PC-9 (cell line): ENCODE measurements at regions not wholly inside any gene's neighbourhood (a gene's known extent, or its start where the extent isn't known, plus 50 kb on each side); places are given as distances from the start of the nearest gene placed in this dataset.

Experiments
- BruUV-seq: library from RNA; stranded (reverse); fragments of 400-500 nt; replicated peaks from 2 replicates; lab custom pipeline; 2021; lab: Mats Ljungman, UMichigan
- CTCF ChIA-PET: fragments of 300-600 bp; sonication (Branson Sonifier 250); formaldehyde crosslinking; loops from one replicate; lab custom pipeline; 2022; ENCODE audit warnings: antibody characterized with exemption; lab: Charles Lee
- POLR2A ChIA-PET: fragments of 300-600 bp; sonication (Branson Sonifier 250); formaldehyde crosslinking; loops from one replicate; lab custom pipeline; 2022; ENCODE audit warnings: antibody characterized with exemption; ENCODE audit not compliant: unreplicated experiment; lab: Charles Lee
- DNase-seq, 2 experiments: peaks; one replicate each; pipeline versions ENCODE4 v3.0.0 to v3.0.0-alpha.2; 2015 to 2022; ENCODE audit warnings: mixed read lengths in 1 of 2
- H2AFZ ChIP-seq: fragments of 200-600 bp; sonication (generic); 2 replicates; pipeline ENCODE4 v1.8.1; 2017; ENCODE audit warnings: antibody characterized with exemption
- H3F3A ChIP-seq: fragments of 200-600 bp; sonication (generic); 2 replicates; pipeline ENCODE4 v1.8.1; 2017; ENCODE audit warnings: antibody characterized with exemption, mild to moderate bottlenecking, low read depth; ENCODE audit not compliant: insufficient read depth
- H3K27ac ChIP-seq: fragments of 200-600 bp; sonication (generic); 2 replicates; pipeline ENCODE4 v1.6.1; 2016; ENCODE audit warnings: mixed run types
- H3K27me3 ChIP-seq: fragments of 200-600 bp; sonication (generic); 2 replicates; pipeline ENCODE4 v1.6.1; 2016; ENCODE audit warnings: low read depth, mixed run types; ENCODE audit not compliant: insufficient read depth
- H3K36me3 ChIP-seq: fragments of 200-600 bp; sonication (generic); 2 replicates; pipeline ENCODE4 v1.6.1; 2016; ENCODE audit warnings: low read depth, mixed run types
- H3K4me1 ChIP-seq: fragments of 200-600 bp; sonication (generic); replicated peaks from 2 replicates; pipeline ENCODE4 v1.6.1; 2016; ENCODE audit warnings: mixed run types; ENCODE audit not compliant: insufficient read depth
- H3K4me2 ChIP-seq: fragments of 200-600 bp; sonication (generic); 2 replicates; pipeline ENCODE4 v1.6.1; 2017; ENCODE audit warnings: mixed run types
- H3K4me3 ChIP-seq: fragments of 200-600 bp; sonication (generic); 2 replicates; pipeline ENCODE4 v1.6.1; 2016; ENCODE audit warnings: mixed run types
- H3K79me2 ChIP-seq: fragments of 200-600 bp; sonication (generic); 2 replicates; pipeline ENCODE4 v1.6.1; 2017; ENCODE audit warnings: low read depth, mixed run types
- H3K9me2 ChIP-seq: fragments of 200-600 bp; sonication (generic); 2 replicates; pipeline ENCODE4 v1.8.1; 2017; ENCODE audit warnings: mild to moderate bottlenecking; ENCODE audit not compliant: insufficient read depth
- H3K9me3 ChIP-seq: fragments of 200-600 bp; sonication (generic); 2 replicates; pipeline ENCODE4 v1.8.1; 2016; ENCODE audit warnings: low read depth; ENCODE audit not compliant: insufficient read depth
- H4K20me1 ChIP-seq: fragments of 200-600 bp; sonication (generic); 2 replicates; pipeline ENCODE4 v1.8.1; 2017; ENCODE audit not compliant: insufficient read depth
- CTCF ChIP-seq: fragments of 200-600 bp; sonication (generic); conservative IDR thresholded peaks from 2 replicates; pipeline ENCODE4 v1.6.1; 2017; ENCODE audit warnings: mixed run types, antibody characterized with exemption, mild to moderate bottlenecking, moderate library complexity
- EZH2 ChIP-seq: fragments of 200-600 bp; sonication (generic); IDR thresholded peaks from 2 replicates; pipeline ENCODE4 v1.8.0; 2017; ENCODE audit warnings: antibody characterized with exemption, low read depth
- intact Hi-C: fragments of 100-400 bp; cut with micrococcal nuclease; formaldehyde crosslinking; loops from one replicate; pipeline ENCODE4 v1.10.0; 2022; ENCODE audit not compliant: unreplicated experiment

- TF ChIP-seq CTCF (no peak), EZH2 (no peak)
- ChIA-PET POLR2A (no interaction called here), CTCF (no interaction called here)
- no peaks in the 10 kb centered on the region for H3K9me3 ChIP-seq
- intact Hi-C loops, result no loop called here
- H3K4me2 ChIP-seq, result no peak overlapping the region
- no peak overlapping the region for H3K27ac ChIP-seq
- DNase-seq, result no peak
- 0 out of 2 replicates have a peak, but pooled peaks cover 4% of the 10 kb centered on the region for H3K9me2 ChIP-seq
- H4K20me1 ChIP-seq, result no peaks in the 10 kb centered on the region
- H3K4me3 ChIP-seq, result no peak overlapping the region
- no peaks in the 10 kb centered on the region for H3F3A ChIP-seq
- H3K4me1 ChIP-seq, result no peaks in the 10 kb centered on the region
- no TSS peak for BruUV-seq
- H3K27me3 ChIP-seq, result no peaks in the 10 kb centered on the region
- no peaks in the 10 kb centered on the region for H3K36me3 ChIP-seq
- H3K79me2 ChIP-seq, result no peaks in the 10 kb centered on the region
- H2AFZ ChIP-seq, result no peak overlapping the region
These were observed 205.0 kb downstream of the FAM76B start for GRCh38 chr11:95584589-95584988.

GRCh38 chr11:95584180-95584579 lies 205.4 kb downstream of the FAM76B start:
- Histone ChIP-seq H3K4me3 (no peak overlapping the region), H4K20me1 (no peaks in the 10 kb centered on the region), H2AFZ (no peak overlapping the region), H3K9me3 (no peaks in the 10 kb centered on the region), H3K36me3 (no peaks in the 10 kb centered on the region), H3K79me2 (no peaks in the 10 kb centered on the region), H3F3A (no peaks in the 10 kb centered on the region), H3K9me2 (0 out of 2 replicates have a peak, but pooled peaks cover 4% of the 10 kb centered on the region), H3K27me3 (no peaks in the 10 kb centered on the region), H3K4me1 (no peaks in the 10 kb centered on the region), H3K27ac (no peak overlapping the region), H3K4me2 (no peak overlapping the region)
- intact Hi-C loops, result no loop called here
- TF ChIP-seq EZH2, result no peak
- TF ChIP-seq CTCF, result no peak
- ChIA-PET CTCF (no interaction called here), POLR2A (no interaction called here)
- BruUV-seq, result no TSS peak
- peak in 1 of 2 experiments; percentile 23 for DNase-seq

- Histone ChIP-seq H3K9me2 (no peaks in the 10 kb centered on the region), H3K4me2 (no peak overlapping the region), H3F3A (no peaks in the 10 kb centered on the region), H2AFZ (no peak overlapping the region), H4K20me1 (no peaks in the 10 kb centered on the region), H3K79me2 (no peaks in the 10 kb centered on the region), H3K4me3 (no peak overlapping the region), H3K9me3 (no peaks in the 10 kb centered on the region), H3K27me3 (no peaks in the 10 kb centered on the region), H3K4me1 (no peaks in the 10 kb centered on the region), H3K36me3 (no peaks in the 10 kb centered on the region), H3K27ac (no peak overlapping the region)
- BruUV-seq, result no TSS peak
- DNase-seq, result peak in 1 of 2 experiments; percentile 28
- ChIA-PET POLR2A (interaction anchor here (0.7 kb wide), 1 partner anchor 206 kb away, joined by 4 read pairs; no protein-coding TSS in a partner anchor), CTCF (no interaction called here)
- TF ChIP-seq EZH2 (no peak), CTCF (no peak)
- intact Hi-C loops, result no loop called here
These were observed 211.7 kb downstream of the FAM76B start for GRCh38 chr11:95577716-95578460.
